ENCODE measurements at regions not wholly inside any gene's neighbourhood (a gene's known extent, or its start where the extent isn't known, plus 50 kb on each side); places are given as distances from the start of the nearest gene placed in this dataset.
"Not testable (repeated sequence)": the region's sequence is repeated elsewhere in the genome, so short reads cannot be mapped to it uniquely, and the experiment has no call there.

DNA sequence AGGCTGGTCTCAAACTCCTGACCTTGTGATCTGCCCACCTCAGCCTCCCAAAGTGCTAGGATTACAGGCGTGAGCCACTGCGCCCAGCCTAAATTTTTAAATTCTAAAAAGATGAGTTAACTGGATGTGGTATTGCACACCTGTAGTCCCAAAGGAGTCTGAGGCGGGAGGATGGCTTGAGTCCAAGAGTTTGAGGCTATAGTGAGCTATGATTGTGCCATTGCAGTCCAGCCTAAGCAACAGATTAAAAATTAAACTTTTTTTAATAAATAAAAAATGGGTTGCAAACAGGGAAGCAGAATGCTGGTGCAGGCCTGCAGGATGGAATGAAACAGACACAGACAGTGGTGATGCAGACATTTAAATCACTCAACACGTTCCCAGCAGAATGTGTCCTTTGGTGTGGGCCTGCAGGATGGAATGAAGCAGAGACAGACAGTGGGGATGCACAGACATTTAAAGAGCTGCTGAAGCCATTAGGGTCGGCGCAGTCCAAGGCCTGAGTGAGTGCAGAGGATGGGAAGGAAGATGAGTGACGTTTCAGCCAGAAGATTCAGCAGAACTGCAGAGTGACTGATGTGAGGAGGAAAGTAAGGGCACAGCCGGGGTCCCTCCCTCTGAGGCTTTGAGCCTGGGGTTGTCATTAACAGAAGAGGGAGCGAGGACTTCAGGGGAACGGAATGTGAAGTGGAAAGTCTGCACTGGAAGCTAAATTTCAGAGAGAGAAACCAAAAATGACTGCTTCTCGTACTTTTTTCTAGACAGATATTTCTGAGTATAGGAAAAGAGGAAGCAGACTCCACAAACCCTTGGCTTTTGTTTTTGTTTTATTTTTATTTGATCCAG, 117.5 kb downstream of the RIN2 start:
- no peak for DNase-seq

DNA sequence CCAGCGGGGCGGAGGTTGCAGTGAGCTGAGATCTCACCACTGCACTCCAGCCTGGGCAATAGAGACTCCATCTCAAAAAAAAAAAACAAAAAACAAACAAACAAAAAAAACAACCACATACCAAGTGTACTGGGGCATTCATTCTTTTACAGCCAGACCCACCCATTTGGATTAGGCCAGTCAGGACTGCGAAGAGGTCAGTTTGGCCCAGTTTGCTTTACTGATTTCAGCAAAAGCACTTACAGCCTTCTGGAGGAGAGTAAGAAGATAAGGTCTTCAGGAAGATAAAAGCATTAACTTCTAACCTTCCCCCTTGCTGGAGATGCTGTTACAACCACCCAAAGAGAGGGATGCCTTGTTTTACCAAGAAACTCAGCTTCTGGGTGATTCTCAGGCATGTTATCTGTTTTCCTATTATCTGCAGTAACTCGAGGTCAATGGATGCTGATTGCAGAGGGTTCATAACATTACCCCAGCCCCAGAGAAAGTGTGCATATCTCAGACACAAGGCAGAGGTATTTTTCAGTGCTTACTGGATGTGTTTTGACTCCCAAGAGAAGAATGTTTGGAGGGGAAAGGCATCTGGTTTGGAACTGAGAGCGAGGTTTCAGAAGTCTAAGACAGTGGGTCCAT, 118.9 kb downstream of the RIN2 start:
- no peak for DNase-seq

DNA sequence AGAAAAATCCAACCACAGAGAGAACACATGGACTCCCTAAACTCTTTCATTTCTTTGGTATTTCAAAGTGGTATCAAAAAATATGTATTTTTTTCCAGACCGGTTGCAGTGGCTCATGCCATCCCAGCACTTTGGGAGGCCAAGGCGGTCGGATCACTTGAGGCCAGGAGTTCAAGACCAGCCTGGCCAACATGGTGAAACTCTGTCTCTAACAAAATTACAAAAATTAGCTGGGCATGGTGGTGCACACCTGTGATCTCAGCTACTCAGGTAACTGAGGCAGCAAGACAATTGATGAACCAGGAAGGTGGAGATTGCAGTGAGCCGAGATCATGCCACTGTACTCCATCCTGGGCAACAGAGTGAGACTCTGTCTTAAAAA, 121.8 kb downstream of the RIN2 start:
- DNase-seq = not testable (repeated sequence)

DNA sequence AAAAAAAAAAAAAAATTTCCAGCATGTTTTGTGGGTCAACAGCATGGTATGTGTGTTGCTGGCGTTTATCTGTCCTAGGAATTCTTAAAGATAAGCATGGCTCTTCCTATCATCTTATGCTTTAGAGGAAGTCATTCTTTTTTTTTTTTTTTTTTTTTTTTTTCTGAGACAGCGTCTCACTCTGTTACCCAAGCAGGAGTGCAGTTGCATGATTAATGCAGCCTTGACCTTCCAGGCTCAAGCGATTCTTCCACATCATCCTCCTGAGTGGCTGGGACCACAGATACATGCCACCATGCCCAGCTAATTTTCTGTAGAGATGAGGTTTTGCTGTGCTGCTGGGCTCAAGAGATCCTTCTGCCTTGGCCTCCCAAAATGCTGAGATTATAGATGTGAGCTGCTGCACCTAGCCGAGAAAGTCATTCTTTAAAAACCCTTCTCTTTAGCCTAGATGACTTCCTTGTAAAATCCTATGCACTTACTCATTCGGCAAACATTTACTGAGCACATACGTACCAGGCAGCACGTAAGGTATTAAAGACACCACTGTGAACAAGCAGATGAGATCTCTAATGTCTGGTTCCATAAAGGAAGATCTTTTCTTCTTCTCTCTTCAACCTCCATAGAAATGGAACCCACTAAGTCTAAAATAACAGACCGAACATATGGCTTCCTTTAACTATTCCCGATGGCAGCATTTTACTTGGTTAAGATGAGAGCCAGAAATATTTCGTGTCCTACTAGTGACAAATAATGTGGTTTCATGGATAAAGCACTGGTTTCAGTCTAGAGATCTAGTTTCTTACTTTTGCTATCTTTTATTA, 122.4 kb downstream of the RIN2 start:
- no peak for DNase-seq

DNA sequence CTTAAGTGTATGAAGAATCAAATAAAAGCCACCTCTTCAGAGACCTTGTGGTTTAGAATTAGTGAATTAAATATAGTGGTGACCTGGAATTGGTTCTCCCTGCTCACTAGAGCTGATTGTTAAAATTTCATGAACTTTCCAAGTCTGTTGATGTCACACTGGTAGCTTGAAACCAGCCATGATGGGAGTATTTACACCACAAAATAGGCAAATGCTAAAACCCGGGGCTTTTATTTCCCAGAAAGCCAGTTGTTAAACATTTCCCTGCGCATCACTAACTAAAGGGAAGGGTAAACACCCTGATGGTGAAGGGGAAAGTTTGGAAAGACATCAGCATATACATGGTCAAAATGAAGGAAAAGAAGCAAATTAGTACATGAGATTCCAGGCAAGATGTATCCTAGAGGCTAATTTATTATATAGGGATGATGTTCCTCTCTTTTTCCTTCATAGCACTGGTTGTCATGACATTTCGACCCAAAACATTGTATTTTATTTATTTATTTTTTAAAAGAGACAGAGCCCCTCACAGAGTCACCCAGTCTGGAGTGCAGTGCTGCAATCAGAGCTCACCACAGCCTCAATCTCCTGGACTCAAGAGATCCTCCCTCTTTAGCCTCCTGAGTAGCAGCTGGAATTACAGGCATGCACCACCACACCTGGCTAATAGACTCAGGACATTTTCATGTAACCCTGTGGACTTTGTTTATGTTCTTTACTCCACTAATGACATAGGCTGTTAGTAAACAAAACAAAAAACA, 123.2 kb downstream of the RIN2 start:
- DNase-seq = no peak

DNA sequence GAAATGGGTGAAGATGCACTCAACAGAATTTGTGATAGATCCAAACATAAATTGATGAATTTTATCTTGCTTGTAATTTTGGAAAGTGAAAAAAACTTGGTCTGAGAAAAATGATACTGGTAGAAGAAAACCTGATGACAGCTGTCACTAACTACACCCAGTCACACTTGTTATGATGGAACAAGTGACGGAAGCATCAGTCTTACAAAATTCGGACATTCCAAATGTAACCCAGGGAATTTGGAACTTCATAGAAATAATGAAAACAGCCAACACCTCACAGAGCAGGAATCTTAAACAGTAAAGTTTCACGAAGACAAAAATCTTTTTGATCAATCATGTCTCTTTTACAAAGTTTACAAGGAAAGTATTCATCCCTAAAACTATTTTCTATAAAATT, 123.9 kb downstream of the RIN2 start:
- no peak for DNase-seq

DNA sequence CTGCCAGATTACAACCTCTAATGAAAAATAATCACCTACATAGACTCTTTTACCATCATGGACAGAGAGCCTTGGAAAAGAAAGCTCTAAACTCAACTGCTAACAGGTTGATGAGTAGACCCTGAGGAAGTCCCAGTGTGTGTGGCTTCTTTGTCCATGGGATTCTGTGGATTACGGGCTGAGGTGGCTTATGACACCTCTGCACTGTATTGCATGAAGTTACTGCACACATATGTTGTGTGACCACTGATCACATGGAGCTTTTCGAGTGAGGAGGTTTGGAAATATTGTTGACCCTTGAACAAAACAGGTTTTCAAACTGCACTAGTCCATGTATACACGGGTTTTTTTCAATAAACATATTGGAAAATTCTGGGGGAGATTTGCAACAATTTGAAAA, 124.4 kb downstream of the RIN2 start:
- no peak for DNase-seq

DNA sequence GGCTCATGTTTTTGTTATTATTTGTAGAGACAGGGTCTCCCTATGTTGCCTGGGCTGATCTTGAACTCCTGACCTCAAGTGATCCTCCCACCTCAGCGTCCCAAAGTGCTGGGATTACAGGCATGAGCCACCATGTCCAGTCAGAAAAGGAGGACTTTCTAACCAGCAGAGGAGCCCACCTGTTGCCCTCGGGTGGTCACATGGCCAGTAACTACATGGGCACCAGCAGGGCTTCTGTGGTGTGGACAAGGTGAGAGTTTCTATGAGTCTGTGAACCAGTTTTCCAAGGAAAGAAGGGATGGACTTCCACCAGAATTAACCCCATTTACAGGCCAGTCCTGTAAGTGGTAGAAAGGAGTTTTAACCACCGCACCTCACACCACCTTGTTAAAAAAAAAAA, 125.4 kb downstream of the RIN2 start:
- no peak for DNase-seq

DNA sequence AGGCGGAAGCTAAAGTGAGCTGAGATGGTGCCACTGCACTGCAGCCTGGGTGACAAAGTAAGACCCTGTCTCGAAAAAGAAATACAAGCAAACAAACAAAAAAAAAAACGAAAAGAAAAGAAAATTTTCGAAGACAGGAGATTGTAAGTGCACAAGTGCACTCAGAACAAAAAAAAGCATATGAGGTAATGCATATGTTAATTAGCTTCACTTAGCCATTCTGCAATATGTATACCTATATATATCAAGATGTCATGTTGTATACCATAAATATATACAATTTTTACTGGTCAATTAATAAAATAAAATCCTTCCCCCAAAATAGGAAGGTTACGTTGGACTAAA, 127.5 kb downstream of the RIN2 start:
- DNase-seq = no peak

DNA sequence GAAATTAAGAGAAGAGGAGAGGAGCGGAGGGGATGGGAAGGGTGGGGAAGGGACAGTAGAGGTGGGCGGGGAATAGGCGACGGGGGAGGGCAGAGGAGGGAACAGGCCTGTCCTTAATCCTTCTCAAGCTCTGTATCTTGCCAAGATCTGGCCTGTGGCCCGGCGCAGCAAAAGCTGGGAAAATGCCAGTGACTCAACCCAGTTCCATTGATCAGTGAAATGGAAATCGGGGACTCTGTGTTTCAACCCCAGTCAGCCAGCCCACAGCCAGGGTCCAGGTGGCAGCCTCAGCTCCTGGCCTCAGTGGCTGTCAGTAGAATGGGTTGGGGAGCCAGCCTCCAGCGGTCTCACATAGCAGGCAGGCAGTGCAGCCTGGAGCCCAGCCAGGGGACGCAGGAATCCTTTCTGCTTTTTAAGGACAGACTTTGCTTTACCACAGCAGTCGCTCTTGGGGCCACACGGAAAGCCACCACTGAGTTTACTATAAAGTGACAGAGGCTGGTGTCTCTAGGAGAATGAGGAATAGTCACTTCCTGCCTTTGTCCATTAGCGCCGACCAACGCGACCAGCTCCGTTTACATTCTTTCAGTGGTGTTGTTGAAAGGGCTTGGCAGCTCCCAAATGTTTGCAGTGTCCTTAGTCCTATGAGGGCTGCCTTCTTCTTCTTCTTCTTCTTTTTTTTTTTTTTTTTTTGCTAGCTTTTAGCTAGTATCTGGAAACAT, 128.0 kb downstream of the RIN2 start:
- no peak for DNase-seq

DNA sequence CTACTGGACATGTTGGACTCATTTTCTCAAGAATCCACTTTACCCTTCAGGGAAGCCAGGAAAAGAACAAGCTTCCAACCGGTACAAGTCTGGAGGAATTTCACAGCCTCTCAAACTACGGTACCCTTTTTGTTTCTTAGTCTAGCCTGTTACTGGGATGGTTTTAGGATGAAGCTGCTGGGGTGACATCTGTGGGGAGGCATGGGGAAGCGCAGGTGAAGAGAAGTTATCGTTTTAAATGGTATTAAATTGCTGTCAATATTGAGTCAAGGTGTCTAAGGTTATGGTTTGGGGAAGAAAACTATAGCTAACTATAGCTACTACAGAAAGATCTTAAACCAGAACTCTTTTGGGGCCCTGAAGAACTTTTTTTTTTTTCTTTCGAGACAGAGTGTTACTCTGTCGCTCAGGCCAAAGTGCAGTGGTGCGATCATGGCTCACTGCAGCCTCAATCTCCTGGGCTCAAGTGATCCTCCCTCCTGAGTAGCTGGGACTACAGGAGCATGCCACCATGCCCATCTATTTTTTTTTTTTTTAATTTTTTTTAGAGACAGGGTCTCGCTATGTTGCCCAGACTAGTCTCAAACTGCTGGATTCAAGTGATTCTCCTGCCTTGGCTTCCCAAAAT, 128.7 kb downstream of the RIN2 start:
- no peak for DNase-seq

DNA sequence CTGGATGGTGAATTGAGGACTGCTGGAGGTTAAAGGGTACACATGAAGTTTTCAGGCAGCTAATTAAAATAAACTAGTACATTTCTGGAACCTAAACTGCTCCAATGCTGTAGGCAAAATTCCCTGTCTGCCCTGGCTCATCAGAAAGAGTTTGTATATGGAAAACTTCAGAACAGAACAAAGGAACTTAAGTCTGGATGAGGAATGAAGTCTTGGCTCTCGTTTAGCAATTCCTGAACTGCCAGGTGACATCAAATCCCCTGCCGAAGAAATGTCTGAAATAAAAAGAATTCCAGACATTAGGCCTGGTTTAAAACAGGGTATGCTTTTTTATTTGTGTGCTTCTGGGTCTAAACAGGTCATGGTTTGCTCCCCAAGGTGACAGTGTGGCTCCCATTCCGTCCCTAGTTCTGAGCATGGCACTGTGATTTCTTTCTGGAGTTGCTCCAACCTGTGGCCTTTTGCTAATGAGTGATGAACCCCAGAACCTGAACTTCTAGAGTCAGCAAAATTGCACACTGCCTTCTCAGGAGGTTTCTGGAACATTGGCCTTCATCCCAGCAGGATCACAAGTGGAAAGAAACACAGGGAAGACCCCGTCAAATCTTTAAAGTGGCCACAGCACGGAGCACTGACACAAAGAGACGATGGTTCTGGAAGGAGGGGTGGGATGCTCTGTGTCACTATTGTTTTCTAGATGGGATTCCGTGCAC, 129.4 kb upstream of the NAA20 start:
- no peak for DNase-seq

DNA sequence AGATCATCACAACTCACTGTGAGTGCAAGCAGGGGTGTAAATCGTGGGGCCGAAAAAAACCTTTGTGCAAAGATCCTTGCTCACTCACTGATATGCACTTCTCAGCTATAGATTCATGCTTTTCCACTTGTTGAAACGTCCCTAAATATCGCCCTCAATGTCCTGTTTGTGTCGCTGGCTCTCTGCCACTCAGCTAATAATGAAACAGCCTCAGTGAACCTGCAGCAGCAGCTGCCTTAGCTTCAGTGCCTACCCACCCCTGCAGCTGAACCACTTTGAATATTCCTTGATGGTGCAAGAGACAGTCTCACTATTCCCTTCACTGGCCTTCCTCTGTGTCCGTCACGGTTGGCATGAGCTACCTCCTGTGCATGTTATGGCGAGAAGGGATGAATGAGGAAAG, 128.9 kb upstream of the NAA20 start:
- DNase-seq = no peak

DNA sequence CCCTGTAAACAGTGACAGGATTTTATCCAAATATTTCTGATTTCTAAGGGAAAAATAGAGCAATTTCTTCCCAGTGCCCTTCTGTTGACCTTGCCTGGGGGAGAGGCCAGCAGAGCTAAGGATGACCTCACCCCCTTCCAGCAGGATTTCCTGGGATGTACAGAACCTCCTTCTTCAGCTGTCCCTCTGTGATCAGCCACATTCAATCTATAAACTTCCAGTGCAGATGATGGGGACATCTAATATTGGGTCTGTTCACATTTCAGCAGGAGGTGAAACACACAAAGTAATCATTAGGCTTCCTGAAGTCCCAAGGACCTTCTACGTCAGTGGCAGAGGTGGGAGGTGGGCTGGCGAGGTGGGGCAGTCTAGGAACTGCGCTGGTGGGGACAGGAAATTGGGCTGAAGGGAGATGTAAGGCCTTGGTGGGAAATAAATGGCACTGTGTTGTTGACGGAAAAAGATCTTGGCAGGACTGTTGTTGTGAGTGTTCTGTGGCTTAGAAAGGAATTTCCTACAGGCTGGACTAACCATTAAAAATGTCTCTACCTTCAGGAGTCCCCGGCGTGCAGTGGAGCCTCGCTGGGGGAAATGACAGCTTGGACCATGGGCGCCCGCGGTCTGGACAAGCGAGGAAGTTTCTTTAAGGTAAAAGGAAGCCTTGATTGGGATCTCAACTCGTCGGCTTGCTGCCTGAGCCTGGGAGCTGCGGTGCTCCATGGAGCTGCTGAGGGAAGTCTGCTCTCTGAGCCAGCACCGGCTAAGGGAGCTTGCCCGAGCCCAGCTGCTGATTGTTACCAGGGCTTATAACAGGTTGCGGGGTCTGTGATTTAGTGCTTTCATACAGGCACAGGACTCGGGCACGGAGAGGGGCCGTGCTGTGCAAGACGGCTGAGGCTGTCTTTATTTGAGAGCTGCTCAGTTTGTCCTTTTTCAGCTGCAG, 127.9 kb upstream of the NAA20 start:
- no peak for DNase-seq

DNA sequence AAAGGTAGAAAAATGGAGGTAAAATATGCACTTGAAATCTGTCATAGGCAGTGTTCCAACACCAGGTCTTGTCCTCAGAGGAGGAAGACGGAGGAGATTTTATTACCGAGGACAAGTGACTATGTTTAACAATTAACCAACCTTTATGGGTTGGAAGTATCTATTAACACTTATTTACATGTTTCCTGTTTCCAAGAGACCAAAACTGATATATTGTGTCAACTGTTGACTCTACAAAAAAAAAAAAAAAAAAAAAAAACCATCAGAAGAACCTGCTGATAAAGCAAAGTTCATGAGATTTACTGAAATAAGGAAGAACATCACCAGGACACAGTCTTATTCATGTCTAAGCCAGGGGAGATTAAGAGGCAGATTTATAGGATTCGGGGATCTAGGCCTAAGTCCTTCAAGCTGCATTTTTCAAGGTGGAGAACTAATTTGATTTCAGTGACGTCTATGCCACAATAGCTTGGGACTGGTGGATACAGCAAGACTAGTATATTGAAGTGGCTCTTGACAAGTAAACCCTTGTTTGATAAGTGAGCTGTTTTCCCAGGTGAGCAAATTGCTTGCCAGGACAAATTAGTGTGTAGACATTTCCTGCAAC, 126.6 kb upstream of the NAA20 start:
- no peak for DNase-seq

DNA sequence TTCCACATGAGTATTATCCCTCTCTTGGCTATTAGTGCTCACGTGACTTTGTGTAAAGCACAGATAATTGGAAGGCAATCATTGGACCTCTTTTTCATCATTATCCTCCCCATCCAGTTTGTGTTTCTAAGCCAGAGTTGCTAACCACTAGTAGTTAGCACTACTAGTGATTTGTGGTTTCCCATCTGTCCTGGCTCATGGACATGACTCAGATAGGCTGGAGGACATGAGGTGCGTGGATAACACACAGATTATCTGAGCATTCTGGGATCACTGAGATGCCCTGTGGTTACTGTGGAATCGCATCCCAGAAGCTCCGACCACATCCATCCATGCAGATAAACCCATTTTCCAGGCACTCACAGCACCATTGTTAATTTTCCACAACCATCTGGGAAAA, 123.8 kb upstream of the NAA20 start:
- DNase-seq = no peak

DNA sequence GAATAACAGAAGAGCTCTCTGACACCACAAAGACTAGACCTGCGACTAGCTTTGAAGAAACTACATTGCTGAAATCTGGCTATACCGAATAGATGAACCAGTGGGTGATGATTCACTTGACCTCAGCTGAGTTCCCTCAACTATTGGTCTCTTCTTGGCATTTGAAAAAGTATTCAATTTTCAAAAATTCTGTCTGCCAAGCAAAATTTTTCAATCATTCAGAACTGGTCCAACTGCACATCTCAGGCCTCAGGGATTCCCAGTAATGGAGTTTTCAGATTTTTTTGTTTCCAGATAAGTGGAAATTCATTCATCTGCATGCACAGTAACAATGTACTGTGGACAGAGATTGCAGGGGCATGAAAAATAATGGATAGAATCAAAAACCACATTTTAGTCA, 121.4 kb upstream of the NAA20 start:
- DNase-seq = no peak

DNA sequence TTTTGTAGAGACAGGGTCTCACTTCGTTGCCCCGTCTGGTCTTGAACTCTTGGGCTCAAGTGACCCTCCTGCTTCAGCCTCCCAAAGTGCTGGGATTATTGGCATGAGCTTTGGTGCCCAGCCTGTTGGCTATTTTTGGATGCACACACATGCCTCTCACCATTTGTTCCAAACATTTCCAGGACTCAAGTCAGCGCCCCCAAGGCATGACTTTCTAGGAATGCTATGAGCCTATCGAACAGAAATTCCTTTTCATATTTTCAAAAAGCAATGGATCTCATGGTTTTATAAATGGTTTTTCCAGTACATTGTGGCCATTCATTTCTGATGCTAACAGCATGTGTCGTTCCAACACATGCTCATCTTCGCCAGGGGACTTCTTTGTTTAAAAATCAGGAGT, 119.3 kb upstream of the NAA20 start:
- no peak for DNase-seq

DNA sequence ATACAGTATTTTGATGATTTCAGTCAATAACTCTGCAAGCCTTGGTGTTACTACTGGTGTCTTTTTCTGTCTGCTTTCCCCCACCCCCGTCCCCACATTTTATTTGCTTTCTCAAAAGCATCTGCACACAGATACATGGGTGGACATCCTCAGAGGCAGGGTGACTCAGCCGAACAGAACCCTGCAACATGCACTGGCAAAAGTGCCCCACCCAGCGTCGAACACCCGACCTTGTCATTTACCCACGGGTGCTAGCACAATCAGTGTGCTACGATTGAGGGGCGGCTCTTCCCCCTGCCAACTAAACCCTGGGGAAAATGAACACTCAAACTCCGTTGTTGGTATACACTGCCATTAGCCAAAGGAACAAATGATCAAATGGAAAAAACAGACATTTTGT, 115.9 kb upstream of the NAA20 start:
- no peak for DNase-seq
